DMS153 treated with DMSO at 0.1 percent for 48 hours (cell line): ENCODE measurements at regions not wholly inside any gene's neighbourhood (a gene's known extent, or its start where the extent isn't known, plus 50 kb on each side); places are given as distances from the start of the nearest gene placed in this dataset.

Experiments
- DNase-seq: peaks from one replicate; lab custom pipeline; 2025; ENCODE audit not compliant: unreplicated experiment; lab: John Stamatoyannopoulos, UW

DNA sequence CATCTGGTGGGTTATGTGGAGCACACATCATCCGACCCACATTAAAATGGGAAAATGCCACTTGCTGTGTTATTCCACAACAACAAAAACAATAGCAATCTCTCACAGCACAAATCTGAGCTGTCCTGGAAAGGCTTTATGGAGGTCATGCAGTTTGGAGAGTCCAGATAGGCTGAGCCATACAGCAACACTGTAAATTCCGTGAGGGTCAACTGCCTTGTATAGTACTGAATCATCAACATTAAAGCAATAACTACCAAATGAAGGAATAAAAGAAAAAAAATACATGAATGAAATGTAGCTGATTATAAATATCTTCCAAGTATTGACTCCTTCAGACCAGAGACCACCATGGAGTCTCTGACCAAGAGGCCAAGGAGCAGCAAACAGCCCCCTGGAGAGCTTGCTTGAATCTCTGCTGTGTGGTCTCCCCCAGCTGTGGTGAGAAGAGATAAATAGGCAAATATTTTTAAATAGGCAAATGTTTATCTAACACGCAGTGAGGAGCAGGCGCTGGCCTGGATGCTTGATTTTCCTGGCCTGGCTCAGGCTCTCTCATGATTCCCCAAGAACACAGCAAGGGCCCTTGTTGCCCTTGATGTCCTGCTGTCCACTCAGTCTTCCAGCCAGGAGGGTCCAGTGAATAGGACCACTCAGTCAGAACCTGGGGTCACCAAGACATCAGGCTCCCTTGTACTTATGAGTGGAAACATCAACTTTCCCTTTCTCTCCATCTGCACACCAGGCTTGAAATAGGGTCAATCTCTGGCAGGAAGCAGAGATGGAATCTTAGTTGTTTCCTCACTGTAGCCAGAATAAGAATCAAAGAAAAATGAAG lies 1021.3 kb downstream of the XPNPEP1 start:
- DNase-seq, result no peak

GRCh38 chr10:108899670-108900069 lies 1023.6 kb downstream of the XPNPEP1 start:
- DNase-seq, result no peak

DNA sequence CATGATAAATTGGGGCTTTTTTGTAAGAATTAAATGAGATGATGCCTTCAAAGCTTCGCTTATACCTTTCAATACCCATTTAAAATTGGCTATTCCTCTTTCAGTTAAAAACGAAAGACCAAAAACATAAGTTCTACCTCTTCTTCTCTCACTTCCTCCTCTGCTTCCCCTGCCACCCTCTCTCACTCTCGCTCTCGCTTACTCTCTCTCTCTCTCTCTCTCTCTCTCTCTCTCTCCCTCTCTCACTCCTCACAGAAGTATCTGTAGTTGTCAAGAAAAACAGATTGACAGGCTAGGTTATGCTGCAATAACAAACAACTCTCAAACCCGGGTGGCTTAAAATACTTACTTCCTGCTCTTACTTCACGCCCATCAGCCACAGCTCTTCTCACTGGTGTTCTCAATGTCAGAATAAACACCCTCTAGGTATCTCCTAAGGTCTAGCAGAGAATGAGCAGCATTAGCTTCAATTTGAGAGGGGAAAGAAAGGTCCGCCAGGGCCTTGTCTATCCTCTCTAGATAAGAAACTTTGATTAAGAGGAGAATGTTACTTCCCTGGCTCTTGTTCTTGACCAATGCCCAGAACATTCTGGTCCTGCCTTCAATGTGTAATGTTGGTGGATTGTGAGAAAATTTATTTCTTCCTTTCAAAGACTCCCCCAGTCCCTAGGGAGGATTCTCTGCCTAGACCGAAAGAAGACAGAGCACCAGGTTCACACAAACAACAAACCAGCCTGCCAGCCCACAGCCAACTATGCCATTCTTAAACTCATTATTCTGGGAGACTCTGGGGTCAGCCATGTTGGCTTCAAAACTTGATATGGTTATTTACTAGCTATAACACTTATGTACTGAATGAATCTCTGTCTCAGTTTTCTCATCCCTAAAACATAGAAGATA lies 1028.7 kb downstream of the XPNPEP1 start:
- DNase-seq, result no peak

- DNase-seq, result no peak
Observed at GRCh38 chr10:108877095-108877561, 1046.2 kb downstream of the XPNPEP1 start.

- no peak for DNase-seq
Observed at GRCh38 chr10:108872854-108873253, 1050.5 kb downstream of the XPNPEP1 start.

- DNase-seq, result no peak
Observed at GRCh38 chr10:108868881-108869280, 1054.4 kb downstream of the XPNPEP1 start.

DNA sequence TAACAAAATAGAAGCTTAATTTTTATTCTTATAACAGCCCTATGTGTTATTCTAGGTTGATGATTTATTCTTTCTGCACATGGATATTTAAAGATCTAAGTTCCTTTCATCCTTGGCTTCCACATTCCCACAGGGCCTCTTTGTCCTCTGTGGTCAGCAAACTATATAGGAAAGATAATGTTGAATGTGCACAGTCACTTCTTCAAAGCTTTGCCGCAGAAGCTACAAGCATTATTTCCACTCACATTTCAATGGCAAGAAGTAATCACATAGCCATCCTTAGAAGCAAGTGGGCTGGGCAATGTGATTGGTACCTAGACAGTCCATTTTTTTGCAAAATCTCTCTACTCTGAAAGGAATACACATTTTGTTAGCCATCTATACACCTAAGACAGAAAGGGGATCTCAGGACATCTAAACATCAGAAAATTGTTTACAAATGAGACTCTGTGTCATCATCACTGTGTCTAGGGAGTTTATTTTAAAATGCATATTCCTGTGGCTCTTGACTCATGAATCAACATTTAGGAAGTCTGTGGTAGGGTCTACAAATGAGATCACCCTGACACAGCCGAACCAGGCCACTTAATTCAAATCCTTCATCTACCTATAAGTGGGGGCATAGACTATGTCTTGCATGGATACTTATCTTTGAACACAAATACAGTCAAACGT lies 1060.5 kb downstream of the XPNPEP1 start:
- DNase-seq, result no peak

DNA sequence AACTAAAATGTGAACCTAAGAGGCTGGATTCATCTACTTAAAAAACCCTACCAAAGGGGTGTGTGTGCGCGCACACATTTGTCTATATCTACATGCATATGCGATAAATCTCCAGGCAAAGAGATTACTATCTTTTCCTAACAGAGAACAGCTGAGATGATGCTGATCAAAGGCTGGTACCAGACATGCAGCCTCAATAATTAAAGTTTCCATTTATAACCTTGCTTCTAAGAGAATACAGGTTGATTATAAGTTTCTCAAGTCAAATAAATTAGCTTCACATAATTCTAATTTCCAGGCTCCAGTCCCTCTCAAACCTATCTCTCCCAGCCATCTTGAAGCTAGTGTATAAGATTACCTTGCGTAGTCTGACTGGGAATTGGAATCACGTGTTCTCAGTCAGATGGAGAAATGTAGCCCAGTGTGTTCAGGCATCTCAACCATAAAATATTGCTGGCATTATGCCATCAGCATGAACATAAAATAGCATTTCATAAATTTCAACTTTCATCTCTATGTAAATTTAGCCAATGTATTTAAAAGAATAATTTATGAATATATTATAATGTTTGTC lies 1062.0 kb downstream of the XPNPEP1 start:
- no peak for DNase-seq

DNA sequence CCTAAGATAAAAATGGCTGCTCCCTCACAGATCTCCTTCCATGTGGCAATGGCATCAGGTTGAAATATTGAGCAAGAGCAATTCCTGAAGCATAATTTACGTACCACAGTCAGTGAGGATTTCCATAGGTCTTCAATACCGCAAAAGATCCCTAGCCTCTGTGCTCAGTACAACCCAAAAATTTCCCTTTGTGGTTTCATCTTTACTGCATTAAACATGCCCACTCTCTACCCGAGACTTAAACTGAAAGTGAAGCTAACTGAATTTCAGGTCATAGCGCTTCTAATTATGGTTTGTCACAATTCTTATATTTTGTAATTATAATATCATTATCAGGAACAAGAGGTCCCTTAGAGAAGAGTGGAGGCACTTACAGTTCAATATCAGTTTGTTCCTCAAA lies 1071.1 kb downstream of the XPNPEP1 start:
- no peak for DNase-seq

DNA sequence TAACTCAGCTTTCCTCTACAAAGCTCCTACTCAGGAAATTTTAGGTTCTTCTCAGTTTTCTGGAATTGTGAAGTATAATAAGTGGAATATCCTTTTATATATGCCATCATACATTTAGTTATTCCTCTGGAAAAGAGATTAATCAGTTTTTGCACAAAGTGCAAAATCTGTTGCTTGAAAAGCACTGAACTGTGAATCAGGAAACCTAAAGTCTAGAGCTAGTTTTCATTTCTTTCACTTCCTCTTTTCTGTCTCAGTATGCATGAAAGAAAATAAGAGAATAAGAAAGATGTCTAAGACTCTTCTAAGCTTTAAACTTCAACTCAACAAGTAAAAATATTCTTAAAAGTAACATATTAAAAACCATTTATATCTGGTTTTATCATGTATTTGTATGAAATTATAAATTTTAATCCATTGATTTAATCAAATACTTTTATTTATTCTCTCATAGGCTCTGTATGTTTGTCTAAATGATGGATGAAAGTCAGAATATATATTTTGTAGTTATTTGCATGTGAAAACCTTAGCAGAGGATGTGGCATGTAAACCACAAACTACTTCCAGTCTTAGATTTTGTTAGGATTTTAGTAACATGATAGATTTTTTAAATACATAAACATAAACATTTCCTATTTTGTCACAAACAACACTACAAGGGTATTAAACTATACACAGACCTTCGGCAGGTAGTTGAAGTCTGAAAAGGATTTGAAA lies 1073.0 kb downstream of the XPNPEP1 start:
- DNase-seq, result no peak

- DNase-seq, result no peak
Observed at GRCh38 chr10:108849688-108850087, 1073.6 kb downstream of the XPNPEP1 start.

DNA sequence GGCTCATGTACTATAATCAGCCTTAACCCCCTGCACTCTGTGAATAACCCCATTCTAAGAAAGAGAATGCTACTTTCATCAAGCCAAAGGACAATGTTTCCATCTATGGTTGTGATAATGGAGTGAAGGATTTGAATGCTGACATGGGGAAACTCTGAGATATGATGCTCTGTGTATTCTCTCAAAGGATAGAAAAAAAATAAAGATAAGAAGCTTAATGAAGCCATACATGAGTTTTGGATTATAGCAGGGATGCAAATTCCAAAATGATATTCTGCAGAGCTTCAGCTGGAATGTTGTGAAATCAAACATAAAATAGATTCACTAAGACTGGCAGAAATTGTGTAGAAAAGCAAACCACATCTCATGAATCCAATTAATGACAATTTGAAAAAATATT lies 1074.1 kb downstream of the XPNPEP1 start:
- no peak for DNase-seq

DNA sequence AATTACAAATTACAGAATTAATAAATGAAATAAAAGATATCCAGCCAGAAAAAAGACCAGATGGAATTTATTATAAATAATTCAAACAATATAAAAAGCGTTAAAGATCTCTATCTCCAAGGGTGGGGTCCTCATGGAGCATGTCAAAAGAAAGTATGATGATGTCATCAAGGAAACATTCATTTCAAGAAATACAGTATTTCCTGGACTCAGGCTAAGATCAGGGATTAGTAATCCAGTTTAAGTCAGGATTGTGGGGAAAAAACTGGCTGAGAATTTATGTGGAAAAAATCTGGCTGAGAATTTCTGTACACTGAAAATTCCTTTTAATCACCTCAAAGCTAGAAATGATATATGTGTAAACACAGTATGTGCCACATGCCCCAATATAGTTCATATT lies 1075.3 kb downstream of the XPNPEP1 start:
- DNase-seq, result no peak

GRCh38 chr10:108840944-108841343 lies 1082.4 kb downstream of the XPNPEP1 start:
- no peak for DNase-seq

- DNase-seq, result no peak
Observed at GRCh38 chr10:108836362-108836761, 1086.9 kb downstream of the XPNPEP1 start.

DNA sequence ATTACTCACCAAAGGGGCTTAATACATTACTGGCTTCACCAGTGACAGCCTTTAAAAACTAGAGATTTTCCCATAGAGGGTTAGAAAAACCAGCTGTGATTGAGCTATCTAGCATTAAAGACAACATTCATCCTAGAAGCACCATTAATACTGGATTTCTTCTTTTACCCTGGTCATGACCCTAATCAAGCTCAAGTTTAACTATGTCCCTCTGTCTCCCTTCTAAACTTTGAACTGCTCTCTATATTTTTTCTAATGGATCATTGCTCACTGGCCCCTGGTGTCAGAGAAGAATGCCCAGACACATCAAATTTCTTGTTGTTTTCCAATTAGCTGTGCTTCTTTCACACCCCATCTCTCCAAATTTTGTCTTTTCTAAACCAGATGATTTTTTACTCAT lies 1101.3 kb downstream of the XPNPEP1 start:
- no peak for DNase-seq

DNA sequence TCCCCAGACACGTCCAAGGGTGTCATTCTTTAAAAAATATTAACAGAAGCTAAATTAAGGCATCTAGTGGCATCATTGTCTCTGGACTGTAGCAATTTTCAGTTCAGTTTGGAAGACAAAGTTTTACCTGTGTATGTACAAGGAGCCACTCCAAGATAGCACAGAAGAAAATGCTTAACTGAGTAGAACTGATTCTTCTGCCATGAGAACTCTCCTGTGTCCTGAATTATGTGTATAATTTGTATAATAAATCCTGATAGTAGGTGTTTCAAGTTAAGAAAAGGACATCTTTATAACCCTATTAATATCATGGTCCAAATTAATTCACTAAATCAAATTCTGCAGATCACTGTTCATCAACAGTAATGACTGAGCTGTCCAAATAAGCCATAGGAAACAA lies 1104.0 kb downstream of the XPNPEP1 start:
- no peak for DNase-seq

GRCh38 chr10:108817584-108817983 lies 1105.7 kb downstream of the XPNPEP1 start:
- DNase-seq, result no peak

GRCh38 chr10:108817135-108817534 lies 1106.2 kb downstream of the XPNPEP1 start:
- DNase-seq, result no peak

- DNase-seq, result no peak
Observed at GRCh38 chr10:108812906-108813305, 1110.4 kb downstream of the XPNPEP1 start.
